Ishikawa (cell line): ENCODE measurements at regions not wholly inside any gene's neighbourhood (a gene's known extent, or its start where the extent isn't known, plus 50 kb on each side); places are given as distances from the start of the nearest gene placed in this dataset.

Experiments
- CEBPB ChIP-seq: IDR thresholded peaks from 2 replicates; pipeline ENCODE4 v1.6.1; 2012
- CREB1 ChIP-seq: IDR thresholded peaks from 2 replicates; pipeline ENCODE4 v1.6.1; 2012; ENCODE audit warnings: low read depth
- EGR1 ChIP-seq: IDR thresholded peaks from 2 replicates; pipeline ENCODE4 v1.6.1; 2012
- EP300 ChIP-seq: IDR thresholded peaks from 2 replicates; pipeline ENCODE4 v1.6.1; 2012; ENCODE audit warnings: borderline replicate concordance
- FOXM1 ChIP-seq: IDR thresholded peaks from 2 replicates; pipeline ENCODE4 v1.6.1; 2012; ENCODE audit warnings: low read depth, borderline replicate concordance
- NFIC ChIP-seq: IDR thresholded peaks from 2 replicates; pipeline ENCODE4 v1.6.1; 2012
- RAD21 ChIP-seq: IDR thresholded peaks from 2 replicates; pipeline ENCODE4 v1.6.1; 2012; ENCODE audit warnings: low read depth
- TAF1 ChIP-seq: IDR thresholded peaks from 2 replicates; pipeline ENCODE4 v1.6.1; 2012; ENCODE audit warnings: low read depth, mild to moderate bottlenecking
- TCF12 ChIP-seq: IDR thresholded peaks from 2 replicates; pipeline ENCODE4 v1.6.1; 2012; ENCODE audit warnings: low read depth
- TEAD4 ChIP-seq: IDR thresholded peaks from 2 replicates; pipeline ENCODE4 v1.6.1; 2012
- YY1 ChIP-seq: IDR thresholded peaks from 2 replicates; pipeline ENCODE4 v1.6.1; 2012; ENCODE audit warnings: low read depth
- ZBTB7A ChIP-seq: IDR thresholded peaks from 2 replicates; pipeline ENCODE4 v1.6.1; 2012; ENCODE audit warnings: low read depth
- TF ChIP-seq, protein P1 (sequence below): IDR thresholded peaks from 2 replicates; pipeline ENCODE4 v1.6.1; 2012; ENCODE audit warnings: low read depth, mild to moderate bottlenecking
- TF ChIP-seq, protein P2 (sequence below): IDR thresholded peaks from 2 replicates; pipeline ENCODE4 v1.6.1; 2012
- TF ChIP-seq, protein P3 (sequence below): IDR thresholded peaks from 2 replicates; pipeline ENCODE4 v1.6.1; 2012

DNA sequence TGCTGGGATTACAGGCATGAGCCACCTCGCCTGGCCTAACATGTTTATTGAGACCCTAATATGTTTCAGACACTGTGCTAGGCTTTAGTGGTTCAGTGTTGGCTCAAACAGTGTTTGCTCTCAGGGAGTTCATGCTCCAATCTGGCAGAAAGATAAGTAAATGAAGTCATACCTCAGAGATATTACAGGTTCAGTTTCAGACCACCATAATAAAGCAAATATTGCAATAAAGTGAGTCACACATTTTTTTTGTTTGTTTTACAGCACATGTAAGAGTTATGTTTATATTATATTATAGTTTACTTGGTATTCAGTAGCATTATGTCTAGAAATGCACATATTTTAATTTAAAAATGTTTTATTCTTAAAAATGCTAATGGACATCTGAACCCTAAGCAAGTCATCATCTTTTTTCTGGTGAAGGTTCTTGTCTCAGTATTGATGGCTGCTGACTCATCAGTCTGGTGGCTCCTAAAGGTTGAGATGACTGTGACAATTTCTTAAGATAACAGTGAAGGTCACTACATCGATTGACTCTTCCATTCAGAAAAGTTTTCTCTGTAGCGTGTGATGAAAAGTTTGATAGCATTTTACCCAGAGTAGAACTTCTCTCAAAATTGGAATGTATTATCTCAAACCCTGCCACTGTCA lies 243.0 kb upstream of the ANO5 start:
- no peak for TF ChIP-seq EP300
- TF ChIP-seq TEAD4, result no peak
- no peak for TF ChIP-seq RAD21
- TF ChIP-seq, protein P1, sequence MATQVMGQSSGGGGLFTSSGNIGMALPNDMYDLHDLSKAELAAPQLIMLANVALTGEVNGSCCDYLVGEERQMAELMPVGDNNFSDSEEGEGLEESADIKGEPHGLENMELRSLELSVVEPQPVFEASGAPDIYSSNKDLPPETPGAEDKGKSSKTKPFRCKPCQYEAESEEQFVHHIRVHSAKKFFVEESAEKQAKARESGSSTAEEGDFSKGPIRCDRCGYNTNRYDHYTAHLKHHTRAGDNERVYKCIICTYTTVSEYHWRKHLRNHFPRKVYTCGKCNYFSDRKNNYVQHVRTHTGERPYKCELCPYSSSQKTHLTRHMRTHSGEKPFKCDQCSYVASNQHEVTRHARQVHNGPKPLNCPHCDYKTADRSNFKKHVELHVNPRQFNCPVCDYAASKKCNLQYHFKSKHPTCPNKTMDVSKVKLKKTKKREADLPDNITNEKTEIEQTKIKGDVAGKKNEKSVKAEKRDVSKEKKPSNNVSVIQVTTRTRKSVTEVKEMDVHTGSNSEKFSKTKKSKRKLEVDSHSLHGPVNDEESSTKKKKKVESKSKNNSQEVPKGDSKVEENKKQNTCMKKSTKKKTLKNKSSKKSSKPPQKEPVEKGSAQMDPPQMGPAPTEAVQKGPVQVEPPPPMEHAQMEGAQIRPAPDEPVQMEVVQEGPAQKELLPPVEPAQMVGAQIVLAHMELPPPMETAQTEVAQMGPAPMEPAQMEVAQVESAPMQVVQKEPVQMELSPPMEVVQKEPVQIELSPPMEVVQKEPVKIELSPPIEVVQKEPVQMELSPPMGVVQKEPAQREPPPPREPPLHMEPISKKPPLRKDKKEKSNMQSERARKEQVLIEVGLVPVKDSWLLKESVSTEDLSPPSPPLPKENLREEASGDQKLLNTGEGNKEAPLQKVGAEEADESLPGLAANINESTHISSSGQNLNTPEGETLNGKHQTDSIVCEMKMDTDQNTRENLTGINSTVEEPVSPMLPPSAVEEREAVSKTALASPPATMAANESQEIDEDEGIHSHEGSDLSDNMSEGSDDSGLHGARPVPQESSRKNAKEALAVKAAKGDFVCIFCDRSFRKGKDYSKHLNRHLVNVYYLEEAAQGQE, result no peak
- no peak for TF ChIP-seq TAF1
- TF ChIP-seq ZBTB7A, result no peak
- no peak for TF ChIP-seq NFIC
- TF ChIP-seq FOXM1, result no peak
- no peak for TF ChIP-seq TCF12
- TF ChIP-seq CEBPB, result no peak
- TF ChIP-seq EGR1, result no peak
- TF ChIP-seq, protein P2, sequence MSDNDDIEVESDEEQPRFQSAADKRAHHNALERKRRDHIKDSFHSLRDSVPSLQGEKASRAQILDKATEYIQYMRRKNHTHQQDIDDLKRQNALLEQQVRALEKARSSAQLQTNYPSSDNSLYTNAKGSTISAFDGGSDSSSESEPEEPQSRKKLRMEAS, result no peak
- TF ChIP-seq YY1, result no peak

DNA sequence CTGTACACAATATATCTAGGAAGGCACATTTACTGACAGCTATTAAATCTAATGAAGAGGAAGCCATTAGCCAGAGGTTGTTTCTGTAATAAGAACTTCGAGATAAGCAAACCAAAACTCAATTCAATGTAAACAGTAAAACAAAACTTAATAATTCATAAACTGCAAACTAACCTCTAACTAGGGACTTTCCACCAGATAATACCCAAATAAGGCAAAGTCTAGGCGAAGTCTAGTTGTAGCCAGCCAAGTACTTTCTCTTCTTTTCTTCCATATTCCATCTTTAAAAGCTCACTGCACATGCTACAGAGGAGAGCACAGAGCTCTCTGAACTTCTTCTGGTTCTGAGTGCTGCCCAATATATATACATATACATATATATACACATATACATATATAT lies 229.9 kb upstream of the ANO5 start:
- no peak for TF ChIP-seq RAD21
- no peak for TF ChIP-seq NFIC
- TF ChIP-seq, protein P2, result no peak
- TF ChIP-seq TAF1, result no peak
- no peak for TF ChIP-seq ZBTB7A
- TF ChIP-seq, protein P1, result no peak

DNA sequence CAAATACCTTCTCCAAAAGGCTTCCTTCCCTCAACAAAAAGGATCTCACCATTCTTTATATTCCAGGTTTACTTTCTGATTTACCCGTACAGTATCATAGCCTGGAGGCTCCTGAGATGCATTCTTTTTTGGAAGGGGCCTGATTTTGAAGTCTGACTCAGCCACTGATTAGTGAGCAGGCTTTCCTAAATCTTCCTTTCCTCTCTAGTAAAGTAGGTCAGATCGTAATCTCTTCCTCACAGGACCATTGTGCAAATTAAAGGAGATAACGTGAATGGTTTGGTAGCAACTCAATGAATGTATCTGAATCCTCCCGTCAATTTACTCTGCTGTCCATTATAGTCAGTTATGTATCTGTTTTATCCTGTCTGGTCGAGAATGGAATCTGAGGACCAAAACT lies 227.7 kb upstream of the ANO5 start:
- no peak for TF ChIP-seq EGR1
- TF ChIP-seq, protein P3, sequence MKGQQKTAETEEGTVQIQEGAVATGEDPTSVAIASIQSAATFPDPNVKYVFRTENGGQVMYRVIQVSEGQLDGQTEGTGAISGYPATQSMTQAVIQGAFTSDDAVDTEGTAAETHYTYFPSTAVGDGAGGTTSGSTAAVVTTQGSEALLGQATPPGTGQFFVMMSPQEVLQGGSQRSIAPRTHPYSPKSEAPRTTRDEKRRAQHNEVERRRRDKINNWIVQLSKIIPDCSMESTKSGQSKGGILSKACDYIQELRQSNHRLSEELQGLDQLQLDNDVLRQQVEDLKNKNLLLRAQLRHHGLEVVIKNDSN, result no peak
- TF ChIP-seq TAF1, result no peak
- TF ChIP-seq TEAD4, result no peak
- no peak for TF ChIP-seq EP300
- TF ChIP-seq ZBTB7A, result no peak
- no peak for TF ChIP-seq CEBPB
- TF ChIP-seq, protein P2, result no peak
- no peak for TF ChIP-seq NFIC
- TF ChIP-seq YY1, result no peak
- TF ChIP-seq TCF12, result no peak
- no peak for TF ChIP-seq RAD21
- no peak for TF ChIP-seq FOXM1
- TF ChIP-seq, protein P1, result no peak
- TF ChIP-seq CREB1, result no peak

DNA sequence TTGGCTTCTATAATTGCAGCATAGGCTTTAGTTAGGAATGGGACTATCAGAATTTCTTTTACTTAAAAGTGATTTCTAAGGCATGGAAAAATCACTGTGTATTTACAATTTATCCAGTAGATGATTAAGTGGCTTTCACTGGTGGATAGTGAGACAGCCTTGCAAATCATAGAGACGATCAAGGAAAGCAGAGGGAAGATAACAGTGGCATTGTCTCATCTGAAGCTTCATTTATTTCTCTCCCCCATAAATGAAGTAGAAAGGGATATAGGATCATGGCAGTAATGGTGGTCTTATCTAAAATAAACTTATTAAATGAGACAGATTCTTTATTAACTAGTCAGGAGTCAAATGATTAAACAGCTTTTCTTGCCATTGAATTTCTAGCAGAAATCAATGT lies 224.2 kb upstream of the ANO5 start:
- no peak for TF ChIP-seq NFIC
- TF ChIP-seq FOXM1, result no peak
- TF ChIP-seq RAD21, result no peak

DNA sequence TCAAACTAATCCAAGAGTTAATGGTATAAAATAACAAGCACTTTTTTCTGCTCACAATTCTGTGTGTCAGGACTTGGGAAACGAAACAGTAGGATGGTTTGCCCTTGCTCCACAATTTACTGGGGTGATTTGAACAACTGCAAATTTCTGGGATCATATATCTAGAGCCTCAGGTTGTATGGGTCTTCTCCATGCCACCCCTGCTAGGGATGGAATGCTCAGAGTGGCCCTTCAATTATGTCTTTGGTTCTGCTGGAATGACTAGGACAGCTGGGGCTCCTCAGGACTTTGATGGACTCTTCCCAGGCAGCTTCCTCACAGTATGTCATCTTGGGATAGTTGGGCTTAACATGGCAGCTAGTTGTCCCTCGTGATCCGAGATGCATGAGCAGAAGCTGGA lies 223.0 kb upstream of the ANO5 start:
- TF ChIP-seq YY1, result no peak
- no peak for TF ChIP-seq EGR1
- TF ChIP-seq TEAD4, result no peak
- TF ChIP-seq TAF1, result no peak
- TF ChIP-seq CREB1, result no peak
- TF ChIP-seq, protein P3, result no peak
- TF ChIP-seq FOXM1, result no peak
- TF ChIP-seq, protein P2, result no peak
- TF ChIP-seq EP300, result no peak
